GM23338 (cell line): ENCODE measurements at regions not wholly inside any gene's neighbourhood (a gene's known extent, or its start where the extent isn't known, plus 50 kb on each side); places are given as distances from the start of the nearest gene placed in this dataset.

Experiments used
- ATAC-seq: fragments of 200-7000 bp; cut with Tn5 transposase; 3 replicates; pipeline ENCODE4 v1.9.1; 2020
- DNase-seq: peaks from one replicate; pipeline ENCODE4 v3.0.0-alpha.2; 2015; ENCODE audit warnings: low spot score
- H2AFZ ChIP-seq: fragments of 200-600 bp; sonication (generic); 2 replicates; pipeline ENCODE4 v1.8.0; 2016; ENCODE audit warnings: antibody characterized with exemption, mild to moderate bottlenecking, moderate library complexity
- H3F3A ChIP-seq: fragments of 200-600 bp; sonication (generic); replicated peaks from 2 replicates; pipeline ENCODE4 v1.8.0; 2017; ENCODE audit warnings: antibody characterized with exemption, mixed run types, low read depth
- H3K27ac ChIP-seq: fragments of 200-600 bp; sonication (generic); 2 replicates; pipeline ENCODE4 v1.6.1; 2016; ENCODE audit warnings: low read depth
- H3K27me3 ChIP-seq: fragments of 200-600 bp; sonication (generic); 2 replicates; pipeline ENCODE4 v1.8.0; 2016; ENCODE audit warnings: mild to moderate bottlenecking, mixed run types, moderate library complexity; ENCODE audit not compliant: insufficient read depth
- H3K36me3 ChIP-seq: fragments of 200-600 bp; sonication (generic); 2 replicates; pipeline ENCODE4 v1.8.0; 2016; ENCODE audit warnings: mild to moderate bottlenecking; ENCODE audit not compliant: insufficient read depth
- H3K4me1 ChIP-seq: fragments of 200-600 bp; sonication (generic); 2 replicates; pipeline ENCODE4 v1.8.0; 2016; ENCODE audit warnings: mild to moderate bottlenecking, moderate library complexity; ENCODE audit not compliant: insufficient read depth
- H3K4me2 ChIP-seq: fragments of 200-600 bp; sonication (generic); 2 replicates; pipeline ENCODE4 v1.7.1; 2017; ENCODE audit warnings: mixed run types
- H3K4me3 ChIP-seq: fragments of 200-600 bp; sonication (generic); 2 replicates; pipeline ENCODE4 v1.6.1; 2016; ENCODE audit warnings: mixed run types
- H3K79me2 ChIP-seq: fragments of 200-600 bp; sonication (generic); replicated peaks from 2 replicates; pipeline ENCODE4 v1.8.0; 2017; ENCODE audit warnings: mild to moderate bottlenecking; ENCODE audit not compliant: insufficient read depth
- H3K9me2 ChIP-seq: fragments of 200-600 bp; sonication (generic); 2 replicates; pipeline ENCODE4 v1.8.0; 2017; ENCODE audit not compliant: insufficient read depth
- H4K20me1 ChIP-seq: fragments of 200-600 bp; sonication (generic); replicated peaks from 2 replicates; pipeline ENCODE4 v1.8.0; 2017; ENCODE audit warnings: mild to moderate bottlenecking; ENCODE audit not compliant: insufficient read depth
- H3K27ac Mint-ChIP-seq: 2 replicates; pipeline ENCODE4 v1.8.0; 2020; ENCODE audit warnings: inconsistent platforms, mild to moderate bottlenecking, moderate library complexity, mixed read lengths
- H3K27me3 Mint-ChIP-seq: 3 replicates; pipeline ENCODE4 v1.8.0; 2022; ENCODE audit warnings: low read depth, mild to moderate bottlenecking, moderate library complexity, mixed read lengths, inconsistent platforms; ENCODE audit not compliant: insufficient read depth, poor library complexity
- H3K36me3 Mint-ChIP-seq: 3 replicates; pipeline ENCODE4 v1.8.0; 2021; ENCODE audit warnings: low read depth, mild to moderate bottlenecking, inconsistent platforms, moderate library complexity, mixed read lengths
- H3K4me1 Mint-ChIP-seq: 3 replicates; pipeline ENCODE4 v1.8.0; 2020; ENCODE audit warnings: mild to moderate bottlenecking, inconsistent platforms, mixed read lengths
- H3K4me3 Mint-ChIP-seq: 3 replicates; pipeline ENCODE4 v1.8.0; 2021; ENCODE audit warnings: moderate library complexity, mild to moderate bottlenecking, inconsistent platforms, mixed read lengths
- H3K9me3 Mint-ChIP-seq: 3 replicates; pipeline ENCODE4 v1.8.0; 2020; ENCODE audit warnings: moderate library complexity, mild to moderate bottlenecking, inconsistent platforms, mixed read lengths
- CREB1 ChIP-seq: fragments of 250-450 bp; sonication (Bioruptor Pico); IDR thresholded peaks from 2 replicates; pipeline ENCODE4 v1.5.0; 2020; ENCODE audit warnings: low read depth, mild to moderate bottlenecking, moderate library complexity
- JUNB ChIP-seq: IDR thresholded peaks from one replicate; pipeline ENCODE4 v1.6.1; 2016; ENCODE audit warnings: antibody characterized with exemption; ENCODE audit not compliant: unreplicated experiment
- NANOG ChIP-seq: IDR thresholded peaks from 2 replicates; pipeline ENCODE4 v1.6.1; 2016; ENCODE audit warnings: antibody characterized with exemption, borderline replicate concordance
- POLR2AphosphoS5 ChIP-seq: IDR thresholded peaks from 2 replicates; pipeline ENCODE4 v1.6.1; 2016; ENCODE audit warnings: antibody characterized with exemption, low read depth
- STAT1 ChIP-seq: IDR thresholded peaks from one replicate; pipeline ENCODE4 v1.6.1; 2016; ENCODE audit warnings: antibody characterized with exemption; ENCODE audit not compliant: unreplicated experiment
- ZNF114 ChIP-seq: fragments of 250-450 bp; sonication (Bioruptor Pico); IDR thresholded peaks from 2 replicates; pipeline ENCODE4 v1.5.0; 2020; ENCODE audit warnings: mild to moderate bottlenecking, moderate library complexity
- ZNF331 ChIP-seq: fragments of 250-450 bp; sonication (Bioruptor Pico); IDR thresholded peaks from 2 replicates; pipeline ENCODE4 v1.5.0; 2020; ENCODE audit warnings: low read depth, mild to moderate bottlenecking, moderate library complexity
- TF ChIP-seq, protein P1 (sequence below): fragments of 250-450 bp; sonication (Bioruptor Pico); IDR thresholded peaks from 2 replicates; pipeline ENCODE4 v1.5.0; 2020; ENCODE audit warnings: mild to moderate bottlenecking, moderate library complexity
- TF ChIP-seq, protein P2 (sequence below), 2 experiments: fragments of 200-600 bp in 1 of 2; sonication (generic) in 1 of 2; conservative IDR thresholded peaks; 2 replicates each; pipeline versions ENCODE4 v1.5.1 to v1.6.1; 2016 to 2017; ENCODE audit warnings: antibody characterized with exemption in 2 of 2, low read depth in 2 of 2, mild to moderate bottlenecking in 2 of 2, moderate library complexity in 1 of 2

- TF ChIP-seq STAT1 (no peak), POLR2AphosphoS5 (no peak)
These were observed 301.7 kb upstream of the PMFBP1 start (continued) for GRCh38 chr16:72473631-72474030.

DNA sequence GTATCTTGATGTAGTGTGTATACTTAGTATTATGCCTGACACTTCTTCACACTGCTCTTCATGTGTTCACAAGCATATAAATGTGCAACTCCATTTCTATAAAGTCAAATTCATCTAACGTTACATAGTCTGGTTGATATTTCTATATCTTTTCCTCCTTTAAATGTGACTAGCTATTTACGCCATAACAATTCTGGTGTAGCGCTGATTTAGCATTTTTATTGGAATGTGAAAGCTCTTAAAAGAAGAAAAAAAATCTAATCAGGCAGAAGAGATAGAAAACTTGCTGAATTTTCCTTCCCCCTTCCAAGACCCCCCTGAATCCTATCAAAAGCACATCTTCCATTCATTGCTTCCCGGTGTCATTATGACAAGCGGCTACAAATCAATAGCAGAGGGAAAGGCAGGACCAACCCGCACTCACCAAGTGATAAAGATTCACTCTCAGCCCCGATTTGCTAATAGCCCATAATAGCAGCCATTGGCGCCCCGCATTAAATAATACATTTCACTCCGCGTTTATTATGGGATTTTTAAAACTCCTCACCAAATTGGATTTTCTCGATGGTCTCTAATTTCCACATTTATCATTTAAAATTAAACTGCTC is 299.5 kb upstream of the PMFBP1 start:
- Mint-ChIP-seq H3K27ac (no peak overlapping the region), H3K4me3 (no peak overlapping the region), H3K4me1 (peaks cover 4% of the 10 kb centered on the region), H3K9me3 (no peaks in the 10 kb centered on the region), H3K36me3 (no peaks in the 10 kb centered on the region), H3K27me3 (no peaks in the 10 kb centered on the region)
- no peaks in the 10 kb centered on the region for H3F3A ChIP-seq
- ATAC-seq: no peak
- H2AFZ ChIP-seq: no peak overlapping the region
- no peaks in the 10 kb centered on the region for H4K20me1 ChIP-seq
- H3K36me3 ChIP-seq: no peaks in the 10 kb centered on the region
- 0 out of 2 replicates have a peak, but pooled peaks cover 3% of the 10 kb centered on the region for H3K4me1 ChIP-seq
- DNase-seq: no peak
- no peak for TF ChIP-seq ZNF114 (CRISPR knock-in tag)
- TF ChIP-seq, protein P1, sequence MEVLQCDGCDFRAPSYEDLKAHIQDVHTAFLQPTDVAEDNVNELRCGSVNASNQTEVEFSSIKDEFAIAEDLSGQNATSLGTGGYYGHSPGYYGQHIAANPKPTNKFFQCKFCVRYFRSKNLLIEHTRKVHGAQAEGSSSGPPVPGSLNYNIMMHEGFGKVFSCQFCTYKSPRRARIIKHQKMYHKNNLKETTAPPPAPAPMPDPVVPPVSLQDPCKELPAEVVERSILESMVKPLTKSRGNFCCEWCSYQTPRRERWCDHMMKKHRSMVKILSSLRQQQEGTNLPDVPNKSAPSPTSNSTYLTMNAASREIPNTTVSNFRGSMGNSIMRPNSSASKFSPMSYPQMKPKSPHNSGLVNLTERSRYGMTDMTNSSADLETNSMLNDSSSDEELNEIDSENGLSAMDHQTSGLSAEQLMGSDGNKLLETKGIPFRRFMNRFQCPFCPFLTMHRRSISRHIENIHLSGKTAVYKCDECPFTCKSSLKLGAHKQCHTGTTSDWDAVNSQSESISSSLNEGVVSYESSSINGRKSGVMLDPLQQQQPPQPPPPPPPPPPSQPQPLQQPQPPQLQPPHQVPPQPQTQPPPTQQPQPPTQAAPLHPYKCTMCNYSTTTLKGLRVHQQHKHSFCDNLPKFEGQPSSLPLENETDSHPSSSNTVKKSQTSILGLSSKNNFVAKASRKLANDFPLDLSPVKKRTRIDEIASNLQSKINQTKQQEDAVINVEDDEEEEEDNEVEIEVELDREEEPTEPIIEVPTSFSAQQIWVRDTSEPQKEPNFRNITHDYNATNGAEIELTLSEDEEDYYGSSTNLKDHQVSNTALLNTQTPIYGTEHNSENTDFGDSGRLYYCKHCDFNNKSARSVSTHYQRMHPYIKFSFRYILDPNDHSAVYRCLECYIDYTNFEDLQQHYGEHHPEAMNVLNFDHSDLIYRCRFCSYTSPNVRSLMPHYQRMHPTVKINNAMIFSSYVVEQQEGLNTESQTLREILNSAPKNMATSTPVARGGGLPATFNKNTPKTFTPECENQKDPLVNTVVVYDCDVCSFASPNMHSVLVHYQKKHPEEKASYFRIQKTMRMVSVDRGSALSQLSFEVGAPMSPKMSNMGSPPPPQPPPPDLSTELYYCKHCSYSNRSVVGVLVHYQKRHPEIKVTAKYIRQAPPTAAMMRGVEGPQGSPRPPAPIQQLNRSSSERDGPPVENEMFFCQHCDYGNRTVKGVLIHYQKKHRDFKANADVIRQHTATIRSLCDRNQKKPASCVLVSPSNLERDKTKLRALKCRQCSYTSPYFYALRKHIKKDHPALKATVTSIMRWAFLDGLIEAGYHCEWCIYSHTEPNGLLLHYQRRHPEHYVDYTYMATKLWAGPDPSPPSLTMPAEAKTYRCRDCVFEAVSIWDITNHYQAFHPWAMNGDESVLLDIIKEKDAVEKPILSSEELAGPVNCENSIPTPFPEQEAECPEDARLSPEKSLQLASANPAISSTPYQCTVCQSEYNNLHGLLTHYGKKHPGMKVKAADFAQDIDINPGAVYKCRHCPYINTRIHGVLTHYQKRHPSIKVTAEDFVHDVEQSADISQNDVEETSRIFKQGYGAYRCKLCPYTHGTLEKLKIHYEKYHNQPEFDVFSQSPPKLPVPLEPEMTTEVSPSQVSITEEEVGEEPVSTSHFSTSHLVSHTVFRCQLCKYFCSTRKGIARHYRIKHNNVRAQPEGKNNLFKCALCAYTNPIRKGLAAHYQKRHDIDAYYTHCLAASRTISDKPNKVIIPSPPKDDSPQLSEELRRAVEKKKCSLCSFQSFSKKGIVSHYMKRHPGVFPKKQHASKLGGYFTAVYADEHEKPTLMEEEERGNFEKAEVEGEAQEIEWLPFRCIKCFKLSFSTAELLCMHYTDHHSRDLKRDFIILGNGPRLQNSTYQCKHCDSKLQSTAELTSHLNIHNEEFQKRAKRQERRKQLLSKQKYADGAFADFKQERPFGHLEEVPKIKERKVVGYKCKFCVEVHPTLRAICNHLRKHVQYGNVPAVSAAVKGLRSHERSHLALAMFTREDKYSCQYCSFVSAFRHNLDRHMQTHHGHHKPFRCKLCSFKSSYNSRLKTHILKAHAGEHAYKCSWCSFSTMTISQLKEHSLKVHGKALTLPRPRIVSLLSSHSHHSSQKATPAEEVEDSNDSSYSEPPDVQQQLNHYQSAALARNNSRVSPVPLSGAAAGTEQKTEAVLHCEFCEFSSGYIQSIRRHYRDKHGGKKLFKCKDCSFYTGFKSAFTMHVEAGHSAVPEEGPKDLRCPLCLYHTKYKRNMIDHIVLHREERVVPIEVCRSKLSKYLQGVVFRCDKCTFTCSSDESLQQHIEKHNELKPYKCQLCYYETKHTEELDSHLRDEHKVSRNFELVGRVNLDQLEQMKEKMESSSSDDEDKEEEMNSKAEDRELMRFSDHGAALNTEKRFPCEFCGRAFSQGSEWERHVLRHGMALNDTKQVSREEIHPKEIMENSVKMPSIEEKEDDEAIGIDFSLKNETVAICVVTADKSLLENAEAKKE (CRISPR knock-in tag): no peak
- no peak for TF ChIP-seq ZNF331
- TF ChIP-seq NANOG: no peak
- TF ChIP-seq, protein P2, sequence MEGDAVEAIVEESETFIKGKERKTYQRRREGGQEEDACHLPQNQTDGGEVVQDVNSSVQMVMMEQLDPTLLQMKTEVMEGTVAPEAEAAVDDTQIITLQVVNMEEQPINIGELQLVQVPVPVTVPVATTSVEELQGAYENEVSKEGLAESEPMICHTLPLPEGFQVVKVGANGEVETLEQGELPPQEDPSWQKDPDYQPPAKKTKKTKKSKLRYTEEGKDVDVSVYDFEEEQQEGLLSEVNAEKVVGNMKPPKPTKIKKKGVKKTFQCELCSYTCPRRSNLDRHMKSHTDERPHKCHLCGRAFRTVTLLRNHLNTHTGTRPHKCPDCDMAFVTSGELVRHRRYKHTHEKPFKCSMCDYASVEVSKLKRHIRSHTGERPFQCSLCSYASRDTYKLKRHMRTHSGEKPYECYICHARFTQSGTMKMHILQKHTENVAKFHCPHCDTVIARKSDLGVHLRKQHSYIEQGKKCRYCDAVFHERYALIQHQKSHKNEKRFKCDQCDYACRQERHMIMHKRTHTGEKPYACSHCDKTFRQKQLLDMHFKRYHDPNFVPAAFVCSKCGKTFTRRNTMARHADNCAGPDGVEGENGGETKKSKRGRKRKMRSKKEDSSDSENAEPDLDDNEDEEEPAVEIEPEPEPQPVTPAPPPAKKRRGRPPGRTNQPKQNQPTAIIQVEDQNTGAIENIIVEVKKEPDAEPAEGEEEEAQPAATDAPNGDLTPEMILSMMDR (conservative IDR thresholded peaks at IDR 0.05; ENCODE audit: low read depth in 2 of 2): no peak
- TF ChIP-seq JUNB: no peak
- TF ChIP-seq CREB1: no peak
- TF ChIP-seq POLR2AphosphoS5: no peak
- no peak overlapping the region for H3K4me2 ChIP-seq
- H3K27ac ChIP-seq: no peak overlapping the region
- no peaks in the 10 kb centered on the region for H3K9me2 ChIP-seq
- no peaks in the 10 kb centered on the region for H3K27me3 ChIP-seq
- H3K4me3 ChIP-seq: no peak overlapping the region
- no peaks in the 10 kb centered on the region for H3K79me2 ChIP-seq
